DMS 273 (cell line): ENCODE measurements at regions not wholly inside any gene's neighbourhood (a gene's known extent, or its start where the extent isn't known, plus 50 kb on each side); places are given as distances from the start of the nearest gene placed in this dataset.
"Not testable (repeated sequence)": the region's sequence is repeated elsewhere in the genome, so short reads cannot be mapped to it uniquely, and the experiment has no call there.

Source experiments
- DNase-seq: peaks from one replicate; lab custom pipeline; 2025; ENCODE audit not compliant: unreplicated experiment; lab: John Stamatoyannopoulos, UW

DNA sequence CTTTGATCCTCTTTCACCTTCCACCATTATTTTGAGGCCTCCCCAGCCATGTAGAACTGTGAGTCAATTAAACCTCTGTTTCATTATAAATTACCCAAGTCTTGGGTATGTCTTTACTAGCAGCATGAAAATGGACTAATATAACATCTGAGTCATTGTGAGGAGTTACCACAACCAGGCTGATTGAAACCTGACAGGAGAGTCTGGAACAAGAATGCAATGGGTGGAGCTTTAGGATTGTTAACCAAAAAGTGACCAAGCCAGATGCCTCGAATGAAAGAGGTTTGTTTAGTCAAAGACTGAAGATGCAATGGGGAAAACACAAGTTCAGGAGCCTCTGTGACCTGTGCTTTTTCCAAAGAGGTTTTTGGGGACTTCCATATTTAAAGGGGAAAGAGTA lies 659.0 kb downstream of the SLITRK6 start:
- no peak for DNase-seq

DNA sequence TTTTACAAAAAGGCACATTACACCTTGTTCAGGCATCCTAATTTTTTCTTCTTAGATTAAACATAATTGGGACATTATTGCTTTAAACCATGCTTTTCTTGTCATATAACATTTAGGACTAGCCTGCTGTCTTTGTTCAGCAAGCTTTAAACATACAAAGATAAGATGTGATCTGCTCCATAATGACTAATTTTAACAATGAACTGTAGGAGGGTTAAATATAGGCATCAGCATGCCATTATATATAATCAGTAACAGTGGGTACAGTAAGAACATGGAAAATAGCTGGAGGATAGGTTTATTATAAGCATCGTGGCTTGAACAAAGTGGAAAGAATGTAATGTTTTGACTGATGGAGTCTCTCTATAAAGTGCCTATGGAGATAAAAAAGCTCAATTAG lies 661.7 kb downstream of the SLITRK6 start:
- no peak for DNase-seq

DNA sequence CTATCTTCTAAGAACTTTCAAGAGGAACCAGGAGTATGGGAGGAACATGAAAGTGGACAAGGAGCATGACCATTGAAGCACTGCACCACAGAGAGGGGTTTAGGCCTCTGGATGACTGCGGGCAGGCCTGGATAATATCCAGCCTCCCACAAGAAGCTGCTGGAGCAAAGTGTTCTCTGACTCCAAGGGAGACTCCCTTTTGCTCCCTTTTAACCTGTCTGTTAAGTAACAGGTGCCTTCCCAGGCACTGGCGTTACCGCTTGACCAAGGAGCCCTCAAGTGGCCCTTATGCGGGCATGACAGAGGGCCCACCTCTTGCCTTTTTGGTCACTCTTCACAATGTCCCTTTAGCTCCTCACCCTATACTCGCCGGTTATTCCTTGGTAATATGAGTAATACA lies 666.2 kb downstream of the SLITRK6 start:
- DNase-seq: no peak

DNA sequence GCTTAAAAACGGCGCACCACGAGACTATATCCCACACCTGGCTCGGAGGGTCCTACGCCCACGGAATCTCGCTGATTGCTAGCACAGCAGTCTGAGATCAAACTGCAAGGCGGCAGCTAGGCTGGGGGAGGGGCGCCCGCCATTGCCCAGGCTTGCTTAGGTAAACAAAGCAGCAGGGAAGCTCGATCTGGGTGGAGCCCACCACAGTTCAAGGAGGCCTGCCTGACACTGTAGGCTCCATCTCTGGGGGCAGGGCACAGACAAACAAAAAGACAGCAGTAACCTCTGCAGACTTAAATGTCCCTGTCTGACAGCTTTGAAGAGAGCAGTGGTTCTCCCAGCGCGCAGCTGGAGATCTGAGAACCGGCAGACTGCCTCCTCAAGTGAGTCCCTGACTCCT lies 675.7 kb downstream of the SLITRK6 start:
- DNase-seq: not testable (repeated sequence)

DNA sequence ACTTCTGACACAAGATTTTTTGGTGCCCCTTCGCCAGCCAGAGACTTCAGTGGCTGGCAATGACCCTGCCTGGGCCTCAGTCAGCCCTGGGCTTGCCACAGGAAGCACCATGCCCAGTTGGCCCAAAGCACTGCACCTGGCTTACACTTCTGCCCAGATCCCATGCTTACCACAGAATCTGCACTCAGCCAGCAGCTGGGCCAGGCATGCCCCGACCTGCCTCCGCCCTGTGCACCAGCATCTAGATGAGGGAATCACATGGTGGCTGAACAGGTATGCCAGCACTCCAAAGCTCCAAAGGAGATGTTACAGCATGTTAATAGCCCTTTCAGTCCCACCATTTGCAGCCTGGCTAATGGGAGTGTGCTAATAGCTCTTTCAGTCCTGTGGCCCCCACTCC lies 690.9 kb downstream of the SLITRK6 start:
- peak; percentile 53 for DNase-seq

DNA sequence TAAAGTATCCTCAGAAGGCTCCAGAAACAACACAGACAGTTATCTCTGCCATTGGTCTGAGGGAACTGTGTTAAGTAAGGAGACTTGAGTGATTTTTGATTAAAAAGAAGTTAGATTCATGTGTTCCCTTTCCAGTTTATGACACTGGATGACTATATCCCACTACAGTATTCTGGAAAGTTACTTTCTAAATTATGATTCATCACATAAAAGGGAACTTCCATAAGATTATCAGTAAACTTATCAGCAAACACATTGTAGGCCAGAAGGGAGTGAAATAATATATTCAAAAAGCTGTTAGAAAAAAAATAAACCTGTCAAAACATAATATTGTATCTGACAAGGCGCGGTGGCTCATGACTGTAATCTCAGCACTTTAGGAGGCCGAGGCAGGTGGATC lies 700.0 kb downstream of the SLITRK6 start:
- no peak for DNase-seq

DNA sequence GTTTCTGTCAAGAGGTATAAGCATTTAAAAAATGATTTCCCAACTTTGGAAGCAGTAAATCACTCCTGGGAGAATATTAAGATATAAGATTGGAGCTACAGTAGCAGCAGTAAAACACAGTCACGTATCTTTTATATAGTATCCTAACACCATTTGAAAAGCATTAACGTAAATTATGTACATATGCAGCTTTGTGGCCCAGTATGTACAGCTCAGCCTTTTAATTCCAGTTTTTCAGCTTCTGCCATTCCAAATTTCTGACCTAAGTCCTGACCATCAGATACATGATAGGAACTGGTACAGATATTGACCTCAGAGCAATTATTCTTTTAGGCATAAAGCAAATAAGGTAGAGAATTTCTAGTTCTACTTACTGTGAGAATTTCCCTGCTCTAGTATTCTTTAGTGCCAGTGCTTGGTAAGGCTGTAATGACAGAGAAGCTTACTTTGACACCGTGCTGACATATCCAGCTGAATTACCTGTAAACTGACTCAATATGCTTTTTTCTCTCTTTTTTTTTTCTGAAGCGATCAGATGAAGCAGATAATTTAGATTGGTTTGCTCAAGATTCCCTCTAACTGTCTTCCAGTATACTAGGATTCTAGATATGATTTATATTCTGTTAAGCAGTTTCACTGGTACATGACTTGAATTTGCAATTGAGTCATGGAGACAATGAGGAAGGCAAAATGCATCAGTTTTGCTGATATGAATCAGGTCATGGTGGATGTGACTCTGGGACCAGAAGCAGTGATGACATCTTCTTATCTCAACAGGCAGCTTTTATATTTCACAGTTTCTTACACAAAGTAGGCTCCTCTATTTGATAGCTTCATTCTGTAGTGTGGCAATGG lies 703.6 kb downstream of the SLITRK6 start:
- no peak for DNase-seq

DNA sequence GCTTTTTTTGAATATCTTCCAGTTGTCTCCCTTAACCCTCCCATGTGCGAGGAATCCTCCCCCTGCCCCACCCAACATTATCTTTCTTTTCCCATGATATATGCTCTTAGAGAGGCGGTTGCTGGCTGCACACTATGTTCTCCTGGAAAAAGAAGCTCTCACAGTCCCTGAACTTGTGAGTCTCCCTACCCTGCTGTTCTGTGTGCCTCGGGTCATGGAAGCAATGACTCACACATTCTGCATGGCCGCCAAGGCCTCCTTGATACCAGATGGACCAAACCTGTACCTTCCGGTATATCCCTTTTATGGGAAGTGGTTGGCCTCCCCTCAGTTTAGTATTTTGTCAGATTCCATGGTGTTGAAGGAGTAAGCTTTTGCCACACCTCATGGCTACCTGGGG lies 705.4 kb downstream of the SLITRK6 start:
- peak; percentile 0 for DNase-seq

DNA sequence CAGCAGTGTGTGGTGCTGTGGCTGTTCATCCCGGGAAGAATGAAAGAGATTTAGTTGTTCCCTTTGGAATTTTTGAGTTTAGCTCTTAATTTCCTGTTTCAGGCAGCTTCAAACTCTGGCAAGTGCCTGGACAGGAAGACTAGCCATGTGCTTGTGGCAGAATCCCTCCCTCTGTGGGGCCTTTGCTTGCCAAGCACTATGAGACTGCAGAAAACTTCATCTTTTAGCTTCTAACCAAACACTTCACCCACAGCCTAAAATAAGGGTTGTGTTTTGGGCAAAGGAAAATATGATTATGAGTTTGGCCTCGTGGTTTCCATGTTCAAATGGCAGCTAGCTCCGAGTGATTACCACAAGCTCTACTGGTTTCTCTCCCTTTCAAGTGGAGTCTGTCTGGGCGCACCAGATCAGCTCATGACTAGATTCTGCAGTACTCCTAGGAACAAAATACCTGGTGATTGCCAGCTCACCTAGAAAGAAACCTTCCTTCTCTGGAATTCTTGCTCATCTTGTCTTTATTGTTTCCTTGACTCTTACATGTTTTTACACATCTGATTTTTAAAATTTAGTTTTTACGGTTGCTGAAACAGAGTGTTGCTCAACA lies 707.5 kb downstream of the SLITRK6 start:
- DNase-seq: no peak

DNA sequence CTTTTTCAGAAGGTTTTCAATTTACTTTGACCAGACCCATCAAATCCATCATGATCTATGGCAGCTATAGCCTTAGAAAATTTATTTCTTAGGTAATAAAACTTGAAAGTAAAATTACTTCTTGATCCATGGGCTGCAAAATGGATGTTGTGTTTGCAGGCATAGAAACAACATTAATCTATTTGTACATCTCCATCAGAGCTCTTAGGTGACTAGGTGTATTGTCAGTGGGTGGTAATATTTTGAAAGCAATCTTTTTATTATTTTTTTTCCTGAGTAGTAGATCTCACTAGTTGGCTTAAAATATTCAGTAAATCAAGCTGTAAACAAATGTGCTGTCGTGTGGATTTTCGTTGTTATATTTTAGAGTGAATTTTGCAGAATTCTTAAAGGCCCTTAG lies 710.0 kb downstream of the SLITRK6 start:
- no peak for DNase-seq

DNA sequence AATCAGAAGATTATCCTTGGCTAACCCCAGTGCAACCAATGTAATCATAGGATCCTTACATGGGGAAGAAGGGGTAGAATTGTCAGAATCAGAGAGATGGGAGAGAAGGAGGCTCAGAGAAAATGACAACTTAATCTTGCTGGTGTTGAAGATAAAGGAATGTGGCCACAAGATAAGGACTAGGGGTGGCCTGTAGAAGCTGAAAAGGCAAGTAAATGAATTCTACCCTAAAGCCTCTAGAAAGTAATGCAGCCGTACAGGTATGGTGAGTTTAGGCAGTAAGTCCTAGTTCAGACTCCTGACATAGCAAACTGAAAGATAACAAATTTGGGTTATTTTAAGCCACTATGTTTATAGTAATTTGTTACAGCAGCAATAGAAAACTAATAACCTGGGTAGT lies 718.5 kb downstream of the SLITRK6 start:
- DNase-seq: no peak

DNA sequence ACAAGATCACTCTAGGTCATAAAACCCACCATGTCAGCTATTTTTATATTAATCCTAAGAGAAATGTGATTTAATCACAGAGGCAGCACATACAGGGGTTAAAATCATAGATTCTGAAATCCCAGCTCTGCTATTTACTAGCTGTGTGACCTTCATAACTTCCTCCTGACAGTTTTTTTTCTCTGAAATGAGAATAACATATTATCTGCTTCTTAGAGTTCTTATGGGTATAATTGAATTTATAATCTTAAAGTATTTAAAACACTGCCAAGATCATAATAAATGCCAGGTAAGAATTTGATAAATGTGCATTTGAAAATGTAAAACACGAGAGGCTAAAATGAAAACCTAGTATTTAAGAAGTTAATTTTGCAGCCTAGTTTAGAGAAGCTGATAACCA lies 722.9 kb downstream of the SLITRK6 start:
- no peak for DNase-seq

DNA sequence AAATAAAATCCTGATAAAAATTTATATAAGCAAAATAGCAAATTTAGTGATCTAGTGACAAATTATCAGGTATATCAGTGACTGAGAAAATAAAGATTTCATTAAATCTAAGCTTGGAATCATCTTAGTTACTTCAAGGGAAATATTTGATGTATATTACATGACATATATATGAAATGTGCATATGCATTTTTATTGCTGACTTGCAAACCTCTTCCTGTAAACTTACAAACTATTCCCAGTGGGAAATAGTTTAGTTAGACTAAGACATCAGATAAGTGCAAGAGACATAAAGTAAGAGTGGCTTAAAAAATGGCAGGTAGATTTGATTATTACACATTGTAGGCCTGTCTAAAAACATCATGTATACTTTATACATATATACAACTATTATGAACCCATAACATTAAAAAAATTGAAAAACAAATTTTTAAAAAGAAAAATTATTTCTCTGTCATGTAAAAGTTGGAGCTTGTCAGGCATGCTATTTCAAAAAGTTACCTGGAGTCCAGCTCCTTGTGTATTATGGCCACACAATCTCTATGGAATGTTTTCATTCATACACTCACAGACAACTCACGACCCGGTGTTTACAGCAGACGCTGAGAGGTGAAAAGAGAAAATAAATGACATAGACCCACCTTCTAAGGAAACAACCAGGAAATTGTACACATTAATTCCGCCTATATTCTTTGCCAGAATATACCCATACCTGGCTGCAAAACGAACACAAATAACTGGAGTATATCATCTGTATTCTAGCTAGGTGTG lies 724.5 kb downstream of the SLITRK6 start:
- DNase-seq: no peak

DNA sequence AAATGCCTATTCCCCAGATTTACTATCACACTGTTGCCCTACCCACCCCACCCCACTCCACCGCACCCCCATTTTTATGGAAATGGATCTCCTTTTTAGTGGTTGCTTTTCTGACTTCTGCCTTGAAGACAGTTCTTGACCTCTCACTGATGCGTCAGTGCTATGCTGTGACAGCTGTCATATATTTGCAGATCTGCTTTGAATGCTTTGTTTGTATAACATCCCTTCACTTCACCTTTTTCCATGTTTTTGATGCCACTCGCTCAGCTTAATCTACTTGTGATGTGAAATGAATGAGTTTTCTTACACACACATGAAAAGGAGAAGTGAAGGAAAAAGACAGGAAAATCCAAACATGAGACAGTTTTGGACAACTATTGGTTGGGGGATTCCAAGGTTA lies 731.0 kb downstream of the SLITRK6 start:
- no peak for DNase-seq

DNA sequence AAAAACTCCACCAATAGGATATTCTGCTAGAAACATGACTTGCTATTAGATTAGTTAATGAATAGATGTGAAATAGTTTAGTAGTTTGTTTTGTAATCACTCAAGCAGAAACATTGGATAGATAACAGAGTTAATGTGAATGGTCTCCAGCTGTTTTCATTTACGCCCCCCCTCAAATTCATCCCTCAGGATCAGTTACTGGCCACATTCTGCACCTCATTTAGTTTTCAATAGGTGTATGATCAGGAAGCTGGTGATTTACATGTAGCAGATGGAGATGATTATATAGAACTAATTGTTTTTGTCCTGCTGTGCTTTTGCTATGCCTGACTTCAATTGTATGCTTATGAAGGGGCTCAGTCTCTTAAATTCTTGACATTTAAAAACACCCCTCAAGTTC lies 759.0 kb downstream of the SLITRK6 start:
- DNase-seq: no peak

DNA sequence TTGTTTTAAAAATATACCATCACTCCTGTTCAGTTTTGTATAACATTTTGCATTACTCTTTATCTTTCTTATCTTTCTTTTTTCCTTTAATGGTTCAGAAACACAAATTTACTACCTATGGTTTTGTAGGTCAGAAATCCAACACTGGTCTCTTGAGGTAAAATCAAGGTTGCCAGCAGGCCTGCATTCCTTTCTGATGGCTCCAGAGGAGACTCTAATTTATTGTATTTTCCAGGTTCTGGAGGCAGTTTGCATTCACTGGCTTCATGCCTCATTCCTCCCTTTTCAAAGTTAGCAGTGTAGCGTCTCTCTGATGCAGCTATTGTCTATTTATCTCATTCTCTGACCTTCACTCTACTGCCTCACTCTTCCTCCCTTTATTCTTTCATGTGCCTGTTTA lies 767.4 kb downstream of the SLITRK6 start:
- DNase-seq: no peak

DNA sequence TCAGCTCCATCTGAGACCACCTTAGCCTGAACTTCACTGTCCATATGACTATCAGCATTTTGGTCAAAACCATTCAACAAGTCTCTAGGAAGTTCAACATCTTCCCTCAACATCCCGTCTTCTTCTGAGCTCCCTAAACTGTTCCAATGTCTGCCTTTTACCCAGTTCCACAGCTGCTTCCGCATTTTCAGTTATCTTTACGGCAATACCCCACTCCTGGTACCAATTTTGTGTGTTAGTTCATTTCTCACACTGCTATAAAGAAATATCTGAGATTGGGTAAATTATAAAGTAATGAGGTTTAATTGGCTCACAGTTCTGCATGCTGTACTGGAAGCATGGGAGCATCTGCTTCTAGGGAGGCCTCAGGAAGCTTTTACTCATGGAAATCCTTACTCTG lies 771.2 kb downstream of the SLITRK6 start:
- no peak for DNase-seq

DNA sequence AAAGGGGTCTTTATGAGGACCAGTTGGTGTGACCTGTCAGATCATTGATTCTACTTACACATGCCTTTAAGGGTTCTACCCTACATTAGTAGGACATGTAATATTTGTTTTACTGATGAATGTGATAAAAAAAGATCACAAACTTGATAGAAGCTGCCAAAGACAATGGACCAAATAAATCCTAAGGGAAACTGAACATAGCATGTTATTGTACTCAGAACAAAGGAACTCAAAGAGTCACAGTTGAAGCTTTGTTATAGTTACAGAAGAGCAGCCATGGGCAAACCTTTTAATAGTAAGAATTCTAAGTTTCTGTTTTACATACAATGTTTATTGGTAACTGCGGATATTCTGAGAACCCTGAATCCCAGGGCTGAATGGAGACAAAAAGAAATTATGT lies 780.1 kb downstream of the SLITRK6 start:
- DNase-seq: no peak

DNA sequence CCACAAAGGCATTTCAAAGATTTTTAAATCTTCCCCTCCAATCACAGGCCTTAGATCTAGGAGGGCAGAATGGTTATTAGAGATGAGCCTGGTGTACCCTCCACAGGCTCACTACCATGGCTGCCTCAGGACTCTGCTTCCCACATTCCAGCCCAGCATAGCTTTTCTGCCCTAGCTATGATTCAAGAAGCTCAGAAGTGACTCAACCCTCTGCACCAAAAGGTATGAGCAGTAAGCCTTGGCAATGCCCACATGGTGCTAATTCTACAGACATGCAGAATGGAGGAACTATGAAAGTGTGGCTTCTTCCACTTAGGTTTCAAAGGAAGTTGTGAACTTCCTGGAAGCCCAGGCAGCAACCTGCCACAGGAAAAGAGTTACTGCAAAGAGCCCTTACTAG lies 786.2 kb downstream of the SLITRK6 start:
- DNase-seq: no peak

DNA sequence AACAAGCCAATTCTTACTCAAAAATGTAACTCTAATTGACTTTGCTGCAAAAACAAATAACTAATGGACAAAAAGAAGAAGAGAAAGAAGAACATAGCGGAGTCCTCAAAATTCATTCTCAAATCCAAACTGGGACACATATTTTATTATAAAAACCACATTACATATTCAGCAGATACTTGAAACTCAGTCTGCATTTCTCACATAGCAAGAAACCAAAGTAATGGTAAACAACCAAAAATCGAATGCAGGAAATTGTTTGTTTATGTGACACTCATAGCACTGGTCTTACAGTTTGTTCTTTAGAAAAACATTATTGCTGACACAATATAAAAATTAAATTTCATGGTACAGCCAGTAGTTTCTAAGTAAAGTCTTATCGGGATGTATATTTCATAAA lies 789.8 kb downstream of the SLITRK6 start:
- no peak for DNase-seq

DNA sequence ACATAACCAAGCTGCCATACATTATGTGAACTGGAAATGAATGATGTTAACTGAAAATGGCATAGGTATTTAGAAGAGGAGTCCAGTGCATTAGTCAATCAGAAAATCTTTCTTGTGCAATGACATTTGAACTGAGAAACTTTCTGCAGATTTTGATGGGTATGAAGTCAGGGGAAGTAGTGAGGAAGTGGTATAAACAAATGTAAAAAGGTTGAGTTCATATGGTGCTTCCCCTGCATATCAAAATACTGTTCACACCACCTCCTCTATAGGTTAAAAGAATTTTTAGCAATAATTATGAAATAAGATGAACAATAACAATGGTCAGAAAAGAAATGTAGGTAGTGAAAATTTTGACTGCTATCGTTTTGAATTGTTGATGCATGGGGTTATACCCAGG lies 800.0 kb downstream of the SLITRK6 start:
- DNase-seq: no peak

DNA sequence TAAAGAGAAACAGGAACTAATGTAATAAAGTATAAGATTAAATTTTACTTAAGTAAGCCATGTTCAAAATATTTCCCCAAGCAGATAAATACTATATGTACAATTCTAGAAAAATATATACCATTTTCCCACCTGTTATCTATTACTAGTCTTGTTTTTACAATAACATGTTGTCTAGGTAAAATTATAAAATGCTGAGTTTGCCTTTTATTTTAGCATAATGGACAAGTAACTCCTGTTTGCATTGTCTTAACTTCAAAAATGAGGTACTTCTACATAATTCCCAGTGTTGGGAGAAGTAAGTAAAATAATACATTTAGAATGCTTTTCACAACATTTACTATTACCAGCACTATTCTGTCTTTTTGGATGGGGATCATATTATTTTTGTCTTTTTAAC lies 800.5 kb downstream of the SLITRK6 start:
- no peak for DNase-seq
